SJSA1 (cell line): ENCODE measurements at regions not wholly inside any gene's neighbourhood (a gene's known extent, or its start where the extent isn't known, plus 50 kb on each side); places are given as distances from the start of the nearest gene placed in this dataset.
"Not testable (repeated sequence)": the region's sequence is repeated elsewhere in the genome, so short reads cannot be mapped to it uniquely, and the experiment has no call there.

ENCODE experiments used
- DNase-seq, 2 experiments: peaks; one replicate each; pipeline ENCODE4 v3.0.0-alpha.2; 2015 to 2020; ENCODE audit warnings: low spot score in 2 of 2, low read depth in 1 of 2
- H3K27ac ChIP-seq: fragments of 250-450 bp; sonication (Bioruptor Pico); 2 replicates; pipeline ENCODE4 v1.5.1; 2020; ENCODE audit warnings: mild to moderate bottlenecking, moderate library complexity
- H3K27me3 ChIP-seq: fragments of 250-450 bp; sonication (Bioruptor Pico); replicated peaks from 2 replicates; pipeline ENCODE4 v1.5.1; 2020; ENCODE audit warnings: mild to moderate bottlenecking, moderate library complexity
- H3K36me3 ChIP-seq: fragments of 250-450 bp; sonication (Bioruptor Pico); 2 replicates; pipeline ENCODE4 v1.5.1; 2020; ENCODE audit warnings: mild to moderate bottlenecking
- H3K4me1 ChIP-seq: fragments of 250-450 bp; sonication (Bioruptor Pico); replicated peaks from 2 replicates; pipeline ENCODE4 v1.6.1; 2021; ENCODE audit warnings: mild to moderate bottlenecking
- H3K4me3 ChIP-seq: fragments of 250-450 bp; sonication (Bioruptor Pico); 2 replicates; pipeline ENCODE4 v1.5.1; 2020; ENCODE audit warnings: mild to moderate bottlenecking
- H3K9me3 ChIP-seq: fragments of 250-450 bp; sonication (Bioruptor Pico); replicated peaks from 2 replicates; pipeline ENCODE4 v1.5.1; 2020; ENCODE audit warnings: mild to moderate bottlenecking

- not testable (repeated sequence) for H3K9me3 ChIP-seq, H3K36me3 ChIP-seq, H3K27ac ChIP-seq, H3K4me3 ChIP-seq, H3K4me1 ChIP-seq, H3K27me3 ChIP-seq, DNase-seq
These were observed 104.1 kb downstream of the ARHGAP11B start for GRCh38 chr15:30729880-30730590.

DNA sequence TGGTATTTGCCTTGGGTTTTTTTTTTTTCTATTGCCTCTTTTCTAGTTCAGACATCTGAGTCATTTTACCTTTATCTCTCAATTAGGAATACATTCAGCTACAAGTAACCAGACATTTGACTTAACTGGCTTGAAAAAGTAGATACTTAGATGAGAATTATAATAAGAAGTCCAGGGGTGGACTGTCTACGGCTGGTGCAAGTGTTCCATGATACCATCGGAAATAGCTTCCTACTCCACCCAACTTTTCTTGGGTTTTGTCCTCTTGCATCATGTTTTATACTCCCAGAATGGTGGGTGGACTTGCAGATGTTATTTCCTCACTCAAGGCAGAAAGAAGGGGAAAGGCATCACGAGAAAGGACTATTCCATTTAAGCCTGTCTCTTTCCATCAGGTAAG, 104.7 kb downstream of the ARHGAP11B start:
- not testable (repeated sequence) for H3K4me1 ChIP-seq, H3K4me3 ChIP-seq, H3K27ac ChIP-seq, H3K27me3 ChIP-seq, H3K36me3 ChIP-seq, H3K9me3 ChIP-seq, DNase-seq

- H3K4me1 ChIP-seq, H3K27me3 ChIP-seq: not testable (repeated sequence)
These were observed 106.2 kb downstream of the ARHGAP11B start for GRCh38 chr15:30732100-30732499.

GRCh38 chr15:30735884-30736564, 110.1 kb downstream of the ARHGAP11B start:
- not testable (repeated sequence) for H3K27ac ChIP-seq, H3K27me3 ChIP-seq, DNase-seq, H3K9me3 ChIP-seq, H3K36me3 ChIP-seq, H3K4me3 ChIP-seq, H3K4me1 ChIP-seq

More at GRCh38 chr15:30732100-30732499, 106.2 kb downstream of the ARHGAP11B start:
- not testable (repeated sequence) for H3K4me3 ChIP-seq, DNase-seq, H3K36me3 ChIP-seq, H3K27ac ChIP-seq, H3K9me3 ChIP-seq

DNA sequence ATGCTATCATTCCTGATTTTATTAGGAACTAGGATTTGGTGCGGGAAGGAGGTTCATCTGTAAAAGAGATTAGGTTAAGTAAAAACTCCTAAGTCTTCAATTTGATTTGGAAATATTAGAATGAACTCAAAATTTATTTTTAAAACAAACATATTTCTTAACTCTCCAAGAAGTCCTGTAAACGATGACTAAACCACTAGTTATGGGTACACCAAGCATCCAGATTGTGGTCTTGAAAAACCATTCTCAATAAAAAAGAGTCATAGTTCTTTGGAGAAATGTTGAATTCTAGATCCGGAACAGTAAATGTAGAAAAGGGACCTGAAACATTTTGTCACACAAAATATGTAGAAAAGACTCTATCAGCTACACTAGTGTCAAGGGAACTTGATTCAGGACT, 116.9 kb downstream of the ARHGAP11B start:
- not testable (repeated sequence) for H3K4me1 ChIP-seq, H3K4me3 ChIP-seq, H3K27me3 ChIP-seq, H3K9me3 ChIP-seq, H3K36me3 ChIP-seq, DNase-seq, H3K27ac ChIP-seq

- not testable (repeated sequence) for H3K4me1 ChIP-seq, DNase-seq, H3K27ac ChIP-seq, H3K9me3 ChIP-seq, H3K36me3 ChIP-seq, H3K27me3 ChIP-seq, H3K4me3 ChIP-seq
These were observed 123.1 kb downstream of the ARHGAP11B start for GRCh38 chr15:30749048-30749447.

DNA sequence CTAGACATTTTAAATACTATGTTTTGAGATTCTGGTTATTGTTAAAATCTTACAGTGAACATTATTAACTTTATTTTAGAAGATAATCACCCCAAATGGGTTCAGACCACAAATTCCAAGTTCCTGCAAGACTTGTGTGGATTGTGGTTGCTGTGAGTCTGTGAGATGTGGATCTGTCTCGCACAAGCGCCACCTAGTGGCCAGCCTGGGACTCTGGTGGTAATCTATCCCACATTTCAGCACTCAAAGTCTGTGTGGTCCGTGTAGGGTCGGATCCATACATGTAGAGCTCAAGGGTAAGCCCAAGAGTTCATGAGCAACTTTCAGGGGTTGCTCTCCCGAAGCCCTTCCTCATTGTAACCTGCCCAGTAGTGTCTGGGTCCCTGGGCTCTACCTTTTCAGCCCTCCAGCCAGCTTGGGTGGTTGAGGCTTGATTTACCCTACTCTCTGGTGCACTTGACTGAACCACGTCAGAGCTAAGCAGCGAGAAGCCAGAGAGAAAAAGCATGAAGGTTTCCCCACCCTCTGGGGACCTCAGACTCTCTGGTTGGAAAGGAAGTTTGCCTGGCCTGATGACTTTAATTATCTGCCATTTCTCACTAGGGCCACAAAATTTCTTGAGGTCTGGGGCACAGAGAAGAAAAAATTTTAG, 129.2 kb downstream of the ARHGAP11B start:
- DNase-seq: peak in 1 of 2 experiments; percentile 71
- not testable (repeated sequence) for H3K4me1 ChIP-seq

DNA sequence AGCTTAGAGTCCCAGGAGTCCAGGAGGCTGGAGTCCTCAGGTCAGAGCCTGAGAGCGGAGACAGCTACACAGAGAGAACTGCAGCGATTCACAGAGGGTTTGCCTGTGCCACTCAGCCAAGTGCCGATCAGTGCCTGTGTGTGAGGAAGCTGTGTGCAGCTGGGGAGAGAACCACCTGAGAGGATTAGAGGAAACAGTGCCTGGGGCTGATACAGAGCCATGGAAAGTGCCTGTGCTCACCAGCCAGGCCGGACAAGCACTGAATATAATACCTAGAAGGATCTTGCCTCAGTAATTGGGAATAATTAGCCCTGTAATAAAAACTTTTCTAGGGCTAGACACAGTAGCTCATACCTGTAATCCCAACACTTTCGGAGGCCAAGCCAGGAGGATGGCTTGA, 134.7 kb downstream of the ARHGAP11B start:
- not testable (repeated sequence) for H3K36me3 ChIP-seq, H3K4me1 ChIP-seq, H3K27ac ChIP-seq, H3K27me3 ChIP-seq, DNase-seq, H3K4me3 ChIP-seq, H3K9me3 ChIP-seq

More for the DNA sequence above, 129.2 kb downstream of the ARHGAP11B start:
- H3K27me3 ChIP-seq, H3K36me3 ChIP-seq, H3K9me3 ChIP-seq, H3K4me3 ChIP-seq, H3K27ac ChIP-seq: not testable (repeated sequence)

DNA sequence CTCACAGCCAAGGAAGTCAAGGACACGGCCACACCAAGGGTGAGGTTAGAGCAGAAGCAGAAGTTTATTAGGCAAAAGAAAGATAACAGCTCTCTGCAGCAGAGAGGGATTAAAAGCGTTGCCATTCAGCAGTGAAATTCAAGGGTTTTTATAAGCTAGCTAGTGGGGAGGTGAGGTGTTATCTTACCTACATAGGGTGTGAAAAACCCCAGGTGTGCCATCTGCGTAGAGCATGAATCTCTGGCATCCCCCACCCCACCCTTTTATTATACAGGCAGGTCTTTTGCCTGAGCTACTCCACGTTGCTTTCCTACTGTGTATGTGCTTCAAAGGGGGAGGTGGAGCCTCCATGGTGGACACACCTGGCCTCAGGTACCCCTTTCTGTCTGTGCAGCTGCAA, 135.4 kb downstream of the ARHGAP11B start:
- not testable (repeated sequence) for H3K27me3 ChIP-seq, H3K36me3 ChIP-seq, DNase-seq, H3K4me1 ChIP-seq, H3K4me3 ChIP-seq, H3K27ac ChIP-seq, H3K9me3 ChIP-seq

- H3K4me3 ChIP-seq, H3K27ac ChIP-seq, DNase-seq, H3K36me3 ChIP-seq, H3K27me3 ChIP-seq, H3K4me1 ChIP-seq, H3K9me3 ChIP-seq: not testable (repeated sequence)
These were observed 134.2 kb upstream of the FAN1 start for GRCh38 chr15:30769390-30770124.

DNA sequence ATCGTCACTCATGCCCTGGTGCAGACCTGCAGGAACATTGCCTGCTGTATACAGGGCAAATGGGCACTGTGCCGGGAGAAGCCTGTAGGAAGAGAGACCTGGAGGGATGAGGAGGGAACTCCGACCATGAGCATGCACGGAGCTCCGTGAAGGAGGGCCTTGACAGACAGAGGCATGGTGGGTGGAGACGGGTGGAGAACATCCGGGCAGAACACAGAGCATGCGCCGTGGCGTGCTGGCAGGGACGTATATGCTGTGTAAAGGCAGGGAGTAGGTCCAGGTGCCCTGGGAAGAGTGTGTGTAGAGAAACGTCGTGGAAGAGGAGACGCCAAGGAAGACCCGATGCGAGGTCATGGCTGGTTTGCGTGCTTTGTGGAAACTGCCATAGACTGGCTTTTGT, 133.0 kb upstream of the FAN1 start:
- no peak overlapping the region for H3K4me3 ChIP-seq
- no peak for DNase-seq
- no peaks in the 10 kb centered on the region for H3K4me1 ChIP-seq

DNA sequence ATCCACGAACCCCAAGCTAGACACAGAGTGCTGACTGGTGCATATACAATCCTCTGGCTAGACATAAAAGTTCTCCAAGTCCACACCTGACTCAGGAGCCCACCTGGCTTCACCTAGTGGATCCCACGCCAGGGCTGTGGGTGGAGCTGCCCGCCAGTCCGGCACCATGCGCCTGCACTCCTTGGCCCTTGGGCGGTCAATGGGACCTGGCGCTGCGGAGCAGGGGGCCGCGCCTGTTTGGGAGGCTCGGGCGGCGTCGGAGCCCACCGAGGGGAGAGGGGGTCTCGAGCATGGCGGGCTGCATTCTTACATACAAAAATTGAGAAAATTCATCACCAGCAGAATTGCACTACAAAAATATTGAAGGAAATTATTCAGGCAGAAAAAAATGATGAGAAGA, 120.7 kb upstream of the FAN1 start:
- DNase-seq: no peak
- Histone ChIP-seq H3K9me3 (no peaks in the 10 kb centered on the region), H3K36me3 (no peaks in the 10 kb centered on the region), H3K4me3 (no peak overlapping the region), H3K27ac (no peak overlapping the region), H3K4me1 (no peaks in the 10 kb centered on the region), H3K27me3 (no peaks in the 10 kb centered on the region)

More for the DNA sequence above, 133.0 kb upstream of the FAN1 start:
- Histone ChIP-seq H3K9me3 (no peaks in the 10 kb centered on the region), H3K27ac (no peak overlapping the region), H3K36me3 (no peaks in the 10 kb centered on the region), H3K27me3 (no peaks in the 10 kb centered on the region)

DNA sequence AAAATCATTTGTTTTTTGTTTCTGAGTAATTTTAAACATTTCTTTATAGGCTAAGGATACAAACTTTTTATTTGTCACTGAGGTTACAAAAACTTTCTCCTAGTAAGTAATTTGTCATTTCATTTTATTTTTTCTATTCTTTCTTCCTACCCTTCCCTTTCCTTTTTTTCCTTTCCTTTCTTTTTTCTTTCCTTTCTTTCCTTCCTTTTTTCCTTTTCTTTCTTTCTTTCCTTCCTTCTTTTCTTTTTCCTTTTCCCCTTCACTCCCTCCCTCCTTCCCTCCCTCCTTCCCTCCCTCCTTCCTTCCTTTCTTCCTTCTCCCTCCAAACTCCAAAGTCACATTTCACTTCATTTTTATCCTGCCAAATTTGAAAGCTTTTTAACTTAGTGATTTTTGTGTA, 115.1 kb upstream of the FAN1 start:
- Histone ChIP-seq H3K36me3 (no peaks in the 10 kb centered on the region), H3K9me3 (no peaks in the 10 kb centered on the region), H3K27me3 (no peaks in the 10 kb centered on the region), H3K27ac (no peak overlapping the region), H3K4me3 (no peak overlapping the region), H3K4me1 (no peaks in the 10 kb centered on the region)
- no peak for DNase-seq
